Astrocyte of the hippocampus (primary cell): ENCODE measurements at regions not wholly inside any gene's neighbourhood (a gene's known extent, or its start where the extent isn't known, plus 50 kb on each side); places are given as distances from the start of the nearest gene placed in this dataset.
A peak's percentile ranks its signal among the peaks of the same experiment; 100 is the strongest.
"Not testable (repeated sequence)": the region's sequence is repeated elsewhere in the genome, so short reads cannot be mapped to it uniquely, and the experiment has no call there.

ENCODE experiments used
- DNase-seq: peaks from one replicate; pipeline ENCODE4 v3.0.0; 2011; ENCODE audit warnings: low read depth, low spot score

DNA sequence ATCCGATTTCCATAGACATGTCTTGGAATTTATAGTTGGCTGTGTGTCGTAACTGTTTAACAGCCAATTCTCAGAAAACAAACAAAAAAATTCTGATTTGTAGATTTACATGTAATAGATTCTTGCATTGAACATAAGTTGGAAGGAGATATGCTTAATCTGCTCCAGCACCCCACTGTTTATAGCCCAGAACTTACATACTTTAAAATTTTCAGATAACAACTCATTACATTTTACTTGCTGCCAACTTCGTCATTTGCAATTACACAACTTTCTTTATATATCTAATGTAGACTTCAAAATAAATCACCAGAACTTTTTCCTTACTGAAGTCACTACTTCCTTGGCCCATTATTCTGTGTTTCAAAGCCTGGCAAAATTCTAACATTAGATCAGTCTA, 472.3 kb upstream of the EYS start:
- DNase-seq = no peak

DNA sequence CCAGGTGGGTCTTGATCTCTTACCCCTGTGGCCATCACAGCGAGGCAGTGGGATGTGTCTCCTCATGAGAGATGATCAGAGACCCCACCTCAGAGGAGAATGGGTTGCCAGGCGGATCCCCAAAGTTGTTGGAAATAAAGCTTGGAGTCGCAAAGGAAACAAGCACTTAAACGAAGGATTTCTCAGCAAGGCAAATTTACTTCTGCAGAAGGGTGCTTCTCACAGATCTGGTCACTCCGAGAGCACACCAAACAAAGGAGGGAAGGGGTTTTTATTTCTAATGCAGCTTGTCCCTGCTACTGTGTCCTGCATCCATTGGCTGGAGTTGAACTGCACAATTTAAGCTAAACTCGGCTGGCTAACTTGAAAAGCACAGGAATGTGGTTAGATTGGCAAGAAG, 466.6 kb upstream of the EYS start:
- no peak for DNase-seq

DNA sequence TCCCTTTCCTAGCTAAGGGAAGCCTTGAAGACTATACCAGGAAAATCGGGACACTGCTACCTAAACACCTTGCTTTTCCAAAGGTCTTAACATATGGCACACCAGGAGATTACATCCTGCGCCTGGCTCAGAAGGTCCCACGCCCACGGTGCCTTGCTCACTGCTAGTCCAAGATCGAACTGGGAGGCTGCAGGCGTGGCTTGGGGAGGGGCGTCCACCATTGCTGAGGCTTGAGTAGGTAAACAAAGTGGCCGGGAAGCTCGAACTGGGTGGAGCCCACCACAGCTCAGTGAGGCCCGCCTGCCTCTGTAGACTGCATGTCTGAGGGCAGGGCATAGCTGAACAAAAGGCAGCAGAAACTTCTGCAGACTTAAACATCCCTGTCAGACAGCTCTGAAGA, 459.7 kb upstream of the EYS start:
- not testable (repeated sequence) for DNase-seq

DNA sequence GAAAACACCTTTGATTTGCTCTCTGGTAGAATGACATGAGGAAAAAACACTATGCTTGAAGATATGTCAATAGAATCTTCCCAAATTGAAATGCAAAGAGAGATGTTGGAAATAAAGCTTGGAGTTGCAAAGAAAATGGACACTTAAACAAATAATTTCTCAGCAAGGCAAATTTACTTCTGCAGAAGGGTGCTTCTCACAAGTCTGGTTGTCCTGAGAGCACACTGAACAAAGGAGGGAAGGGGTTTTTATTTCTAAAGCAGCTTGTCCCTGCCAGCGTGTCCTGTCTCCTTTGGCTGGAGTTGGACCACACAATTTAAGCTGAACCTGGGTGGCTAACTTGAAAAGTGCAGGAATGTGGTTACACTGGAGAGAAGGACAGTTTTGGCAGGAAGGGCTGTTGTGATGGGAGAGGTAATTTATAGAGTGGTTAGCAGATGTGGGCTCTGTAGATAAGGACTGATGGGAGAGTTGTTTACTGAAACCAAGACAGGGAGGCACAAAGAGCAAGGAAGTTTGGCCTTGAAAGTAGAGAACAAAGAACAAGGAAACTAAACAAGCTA, 454.6 kb upstream of the EYS start:
- peak; percentile 0 for DNase-seq

DNA sequence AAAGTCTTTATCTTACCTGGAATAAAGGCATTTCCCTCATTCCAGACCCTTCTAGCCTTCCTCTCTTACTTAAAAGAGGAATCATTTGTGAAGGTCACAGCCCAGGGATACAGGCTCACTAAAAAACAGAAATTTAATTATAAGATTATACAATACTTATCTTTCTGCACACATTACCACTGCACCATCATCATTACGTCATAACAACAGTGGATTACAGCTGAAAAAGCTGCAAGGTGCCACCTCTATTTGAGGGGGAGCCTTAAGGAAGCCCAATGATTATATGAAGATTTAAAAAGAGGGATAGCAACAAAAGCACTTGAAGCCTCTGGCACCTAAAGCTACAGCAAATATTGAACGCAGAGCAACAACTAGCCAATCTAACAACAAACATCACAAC, 452.9 kb upstream of the EYS start:
- DNase-seq = no peak

DNA sequence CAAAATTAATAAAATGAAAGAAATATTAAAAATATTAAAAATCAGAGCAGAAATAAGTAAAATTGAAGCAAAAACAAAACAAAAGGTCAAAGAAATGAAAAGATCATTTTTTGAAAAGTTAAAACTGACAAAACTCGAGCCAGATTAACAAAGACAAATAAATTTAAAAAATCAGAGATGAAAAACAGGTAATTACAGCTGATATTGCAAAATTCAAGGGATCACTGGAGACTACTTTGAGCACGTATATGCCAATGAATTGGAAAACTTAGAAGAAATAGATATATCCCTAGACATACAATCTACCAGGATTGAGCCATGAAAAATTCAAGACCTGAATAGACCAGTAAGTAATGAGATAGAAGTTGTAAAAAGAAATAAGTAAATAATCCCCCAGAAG, 446.2 kb upstream of the EYS start:
- DNase-seq = no peak

DNA sequence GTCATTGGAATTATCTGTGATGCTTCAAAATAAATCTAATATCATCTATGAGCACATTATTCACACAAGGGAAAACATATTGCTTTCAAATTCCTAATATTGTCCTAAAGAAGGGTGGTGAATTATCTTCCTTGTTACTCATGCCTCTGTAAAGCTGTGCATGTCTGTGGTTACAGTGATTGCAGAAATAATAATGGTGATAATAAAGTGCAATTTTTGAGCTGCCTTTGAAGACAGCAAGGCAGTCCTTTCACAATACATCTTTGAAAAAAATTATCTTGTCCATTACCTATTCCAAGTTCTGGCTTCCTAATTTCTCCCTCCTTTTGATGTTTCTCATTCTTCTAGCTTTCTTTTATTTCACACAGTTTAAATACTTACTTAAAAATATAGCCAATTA, 442.1 kb upstream of the EYS start:
- no peak for DNase-seq

DNA sequence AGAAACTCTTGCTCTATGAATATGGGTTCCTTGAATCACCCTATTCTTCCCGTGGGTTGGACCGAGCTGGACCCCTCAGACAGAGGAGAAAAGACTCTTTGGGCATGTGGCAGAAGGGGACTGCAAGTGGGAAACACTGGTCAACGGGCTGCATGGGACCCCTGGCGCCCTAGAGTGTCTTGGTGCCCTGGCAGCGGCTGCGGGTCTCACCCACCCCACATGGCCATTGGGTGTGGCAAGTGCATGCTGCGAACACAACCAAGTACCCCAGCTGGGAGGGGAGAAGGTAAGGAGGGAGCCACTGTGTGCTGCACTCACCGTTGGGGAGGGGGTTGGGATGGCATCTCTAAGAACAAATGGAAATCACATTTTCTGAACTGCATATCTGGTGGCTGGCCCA, 438.8 kb upstream of the EYS start:
- no peak for DNase-seq

DNA sequence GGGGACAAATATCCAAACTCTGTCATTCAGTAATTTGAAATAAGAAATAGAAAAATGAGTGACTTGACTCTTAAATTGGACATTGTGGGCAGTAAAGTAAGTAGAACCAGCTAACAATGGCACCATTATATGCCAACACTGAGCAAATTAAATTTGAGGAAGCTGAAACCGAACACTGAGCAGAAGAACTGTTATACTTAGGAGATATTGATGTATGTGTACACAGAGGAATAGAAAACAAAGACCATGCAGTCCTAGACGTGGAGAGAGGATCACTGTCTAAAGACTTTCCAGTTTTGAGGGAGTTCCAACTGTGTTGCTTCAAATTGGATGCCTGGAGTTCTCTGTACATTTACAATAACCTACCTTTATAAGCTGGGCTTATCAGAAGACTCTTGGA, 427.0 kb upstream of the EYS start:
- no peak for DNase-seq

DNA sequence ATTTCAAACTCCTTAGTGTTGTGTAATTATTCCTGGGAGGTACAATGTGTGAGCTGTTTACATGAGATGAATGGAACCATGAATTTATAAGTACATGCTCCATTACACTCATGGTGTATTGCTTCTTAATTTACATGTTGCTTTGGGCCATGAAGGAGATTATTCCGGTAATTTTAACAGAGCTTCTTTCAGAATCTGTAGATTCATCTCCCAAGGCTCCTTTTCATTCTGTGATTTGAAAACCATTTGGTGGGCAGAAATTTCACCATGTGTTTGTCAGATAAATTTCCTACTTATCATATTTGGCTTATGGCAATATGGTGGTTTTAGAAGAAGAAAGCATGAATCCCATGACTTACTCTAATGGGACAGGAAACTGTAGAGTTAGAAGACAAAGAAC, 421.6 kb upstream of the EYS start:
- no peak for DNase-seq

DNA sequence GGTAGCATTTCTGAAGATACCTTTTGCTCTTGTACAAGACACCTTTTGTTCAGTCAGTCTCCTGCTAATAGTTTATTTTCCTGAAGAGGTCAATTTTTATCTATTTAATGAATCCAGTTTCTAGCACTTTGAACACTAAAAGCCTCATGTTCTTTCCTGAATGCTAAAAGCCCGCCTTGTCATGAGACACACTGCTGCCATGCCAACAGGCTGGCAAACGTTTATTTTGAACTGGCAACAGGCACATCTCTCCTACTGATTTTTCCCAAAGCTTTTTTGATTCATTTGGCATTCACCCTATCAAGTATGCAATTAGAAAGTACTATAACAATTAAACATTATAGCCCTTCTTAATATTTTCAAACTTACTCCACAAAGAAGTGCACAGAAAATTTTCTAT, 421.2 kb upstream of the EYS start:
- no peak for DNase-seq

DNA sequence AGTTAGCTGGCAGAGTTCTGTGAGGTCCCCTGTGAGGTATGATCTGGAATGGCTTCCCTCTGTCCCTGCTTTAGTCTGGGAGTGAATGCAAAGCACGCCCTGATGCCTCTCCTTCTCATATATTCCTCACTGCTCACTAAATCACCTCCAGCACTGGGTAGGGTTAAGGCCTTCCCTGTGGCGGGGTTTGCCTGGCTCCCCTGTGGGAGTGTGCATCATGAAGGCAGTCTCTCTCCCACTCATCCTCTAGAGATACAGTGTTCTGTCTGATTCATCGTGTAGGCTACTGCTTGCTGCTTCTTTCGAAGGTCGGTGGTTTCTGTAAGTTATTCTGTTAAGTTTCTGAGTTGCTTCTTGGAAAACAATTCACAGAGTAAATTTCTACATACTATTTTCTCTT, 420.0 kb upstream of the EYS start:
- DNase-seq = no peak

DNA sequence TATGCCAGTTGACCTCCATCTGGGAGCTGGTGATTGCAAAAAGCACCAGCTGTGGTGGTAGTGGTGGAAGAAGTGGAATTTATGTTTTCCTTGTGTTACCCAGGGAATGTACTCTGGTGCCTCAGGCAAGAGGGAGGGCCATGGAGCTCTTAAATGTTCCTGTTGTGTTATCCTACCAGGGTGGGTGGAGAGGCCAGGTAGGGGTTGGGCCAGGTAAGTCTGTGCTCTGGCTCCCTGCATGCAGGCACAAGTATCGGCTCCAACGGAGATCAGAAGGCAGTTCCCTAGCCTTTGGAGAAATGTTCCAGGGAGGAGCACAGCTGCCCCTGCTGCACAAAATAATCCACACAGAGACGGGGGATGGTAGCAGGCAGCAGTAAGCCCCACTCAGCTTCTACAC, 419.3 kb upstream of the EYS start:
- no peak for DNase-seq

DNA sequence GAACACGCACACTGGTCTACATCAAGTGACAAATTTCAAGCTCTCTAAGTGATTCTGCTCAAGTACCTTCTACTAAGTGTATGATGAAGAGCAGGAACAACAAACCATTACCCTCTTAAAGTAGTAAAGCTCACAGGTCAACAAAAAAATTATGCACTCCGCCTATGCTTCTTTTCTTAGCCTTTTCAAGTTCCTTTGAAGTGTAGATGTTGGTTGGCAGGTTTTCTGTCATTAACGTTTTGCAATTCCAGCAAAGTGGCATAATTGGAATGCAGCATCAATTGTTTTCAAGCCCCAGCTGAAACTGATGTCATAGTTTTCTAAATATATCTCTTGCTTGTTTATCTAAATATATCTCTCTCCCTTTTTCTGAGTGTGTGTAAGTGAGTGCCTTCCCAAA, 396.9 kb upstream of the EYS start:
- DNase-seq = peak; percentile 20

DNA sequence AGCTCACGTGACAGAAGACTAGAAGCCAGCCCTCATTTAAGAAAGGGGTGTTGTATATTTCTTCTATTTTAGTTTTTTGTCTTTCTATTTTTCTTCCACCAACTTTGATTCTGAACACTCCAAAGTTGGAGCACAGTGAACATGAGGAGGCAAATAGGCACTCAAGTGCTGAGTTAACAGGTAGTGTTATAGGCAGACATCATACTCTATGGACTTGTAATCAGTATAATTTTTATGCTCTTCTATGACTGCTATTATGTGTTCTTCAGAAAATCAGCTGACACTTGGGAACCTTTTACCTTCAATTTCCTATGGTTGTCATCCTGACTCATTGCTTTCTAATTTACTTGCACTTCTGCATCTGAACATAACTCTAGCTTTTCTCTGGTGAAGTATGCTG, 396.3 kb upstream of the EYS start:
- DNase-seq = no peak

DNA sequence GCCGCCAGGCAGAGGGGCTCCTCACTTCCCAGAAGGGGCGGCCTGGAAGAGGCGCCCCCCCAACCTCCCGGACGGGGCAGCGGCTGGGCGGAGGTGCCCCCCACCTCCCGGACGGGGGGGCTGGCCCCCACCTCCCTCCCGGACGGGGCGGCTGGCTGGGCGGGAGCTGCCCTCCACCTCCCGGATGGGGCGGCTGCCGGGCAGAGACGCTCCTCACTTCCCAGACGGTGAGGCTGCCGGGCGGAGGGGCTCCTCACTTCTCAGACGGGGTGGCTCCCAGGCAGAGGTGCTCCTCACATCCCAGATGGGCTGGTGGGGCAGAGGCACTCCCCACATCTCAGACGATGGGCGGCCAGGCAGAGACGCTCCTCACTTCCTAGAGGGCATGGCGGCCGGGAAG, 389.7 kb upstream of the EYS start:
- no peak for DNase-seq

DNA sequence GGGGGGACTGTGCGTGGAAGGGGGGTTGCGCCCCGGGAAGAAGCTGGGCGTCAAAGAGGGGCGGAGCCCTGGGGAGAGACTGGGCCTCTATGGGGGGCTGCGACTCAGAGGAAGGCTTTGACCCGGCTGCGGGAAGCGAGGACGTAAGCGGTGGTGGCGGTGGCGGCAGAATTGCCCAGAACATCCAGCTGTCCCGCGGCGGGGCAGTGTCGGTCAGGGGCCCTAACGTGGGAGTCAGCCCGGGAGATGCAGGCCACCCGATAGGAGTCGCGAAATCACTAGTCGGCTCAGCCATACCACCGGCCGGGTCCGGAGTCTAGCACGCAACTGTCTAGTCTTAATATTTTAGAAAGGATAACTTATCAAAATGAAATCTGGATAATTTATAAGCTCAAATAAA, 387.6 kb upstream of the EYS start:
- DNase-seq = no peak

DNA sequence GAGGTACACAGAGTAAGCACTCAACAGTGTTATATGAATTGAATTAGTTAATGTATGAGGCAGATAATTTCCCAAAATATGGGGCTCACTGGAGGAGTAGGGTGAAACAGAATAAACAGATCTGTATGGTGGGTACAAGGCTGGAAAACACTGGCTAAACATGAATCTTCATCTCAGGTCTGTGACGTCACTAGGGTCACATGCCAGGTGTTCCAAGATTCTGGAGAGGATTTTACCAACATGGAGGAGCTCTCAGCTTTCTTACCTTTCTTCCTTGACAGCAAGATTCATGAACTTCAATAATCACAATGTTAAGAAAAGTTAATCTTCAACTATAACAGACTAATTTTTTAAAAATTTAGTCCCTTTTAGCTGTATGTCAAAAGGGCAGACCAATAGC, 385.3 kb upstream of the EYS start:
- not testable (repeated sequence) for DNase-seq

DNA sequence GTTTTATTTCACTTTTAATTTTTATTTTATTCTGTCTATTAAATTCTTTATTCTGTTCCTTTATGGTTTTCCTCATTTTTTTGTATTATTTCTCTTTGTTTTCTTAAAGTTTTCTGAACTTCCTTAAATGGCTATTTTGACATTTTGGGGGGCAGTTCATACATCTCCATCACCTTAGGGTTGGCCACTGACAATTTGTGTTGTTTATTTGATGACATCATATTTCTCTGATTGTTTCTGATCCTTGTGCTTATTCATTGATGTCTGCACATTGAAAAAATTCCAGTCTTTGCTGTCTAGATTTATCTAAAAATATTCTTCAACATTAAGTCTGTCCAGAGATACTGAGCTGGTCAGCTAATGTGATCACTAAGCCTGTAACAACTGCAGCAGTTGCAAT, 379.5 kb upstream of the EYS start:
- no peak for DNase-seq

DNA sequence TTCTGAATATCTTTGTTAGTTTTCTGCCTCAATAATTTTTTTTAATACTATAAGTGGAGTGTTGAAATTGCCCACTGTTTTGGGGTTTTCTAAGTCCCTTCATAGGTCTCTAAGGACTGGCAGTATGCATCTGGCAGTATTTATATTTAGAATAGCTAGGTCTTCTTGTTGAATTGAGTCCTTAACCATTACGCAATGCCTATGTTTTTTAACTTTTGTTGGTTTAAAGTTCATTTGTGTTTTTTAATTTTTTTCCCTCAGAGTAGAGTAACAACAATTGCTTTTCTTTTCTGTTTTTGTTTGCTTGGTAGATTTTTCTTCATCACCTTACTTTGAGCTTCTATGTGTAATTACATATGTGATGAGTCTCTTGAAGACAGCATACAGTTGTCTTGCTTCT, 375.9 kb upstream of the EYS start:
- no peak for DNase-seq

DNA sequence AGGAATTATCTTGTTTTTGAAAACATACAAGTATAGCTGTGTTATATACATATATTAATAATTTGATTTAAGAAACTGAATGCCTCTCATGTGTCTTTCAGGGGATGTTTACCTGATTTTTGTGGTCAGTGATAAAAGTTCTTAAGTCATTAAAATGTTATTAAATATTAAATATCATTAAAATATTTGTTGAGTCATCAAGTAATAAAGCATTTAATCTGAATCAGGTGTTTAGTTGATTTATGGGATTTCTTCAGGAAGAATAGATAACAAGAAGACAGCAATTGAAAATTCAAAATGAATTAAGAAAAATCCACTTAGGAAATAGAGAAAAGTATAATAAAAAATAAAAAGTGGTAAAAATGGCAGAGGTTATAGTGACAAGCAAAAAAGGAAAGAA, 361.9 kb upstream of the EYS start:
- DNase-seq = no peak

DNA sequence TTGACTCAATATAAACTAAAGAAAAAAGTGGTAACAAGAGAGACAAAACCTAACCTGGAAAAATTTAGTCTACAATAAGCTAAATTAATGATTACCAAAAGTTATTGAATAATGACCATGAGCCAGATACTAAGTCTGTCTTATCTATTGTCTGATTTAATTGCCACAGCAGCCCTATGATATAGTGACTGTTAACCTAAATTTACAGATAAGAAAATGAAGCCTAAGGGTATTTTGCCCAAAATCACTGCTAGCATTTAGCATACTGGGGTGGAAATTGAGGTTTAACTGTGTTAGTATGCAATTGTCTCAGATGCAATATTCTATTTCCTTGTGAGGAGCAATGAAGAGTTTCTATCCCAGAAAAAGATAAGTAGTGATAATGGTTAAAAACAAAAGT, 361.0 kb upstream of the EYS start:
- no peak for DNase-seq

DNA sequence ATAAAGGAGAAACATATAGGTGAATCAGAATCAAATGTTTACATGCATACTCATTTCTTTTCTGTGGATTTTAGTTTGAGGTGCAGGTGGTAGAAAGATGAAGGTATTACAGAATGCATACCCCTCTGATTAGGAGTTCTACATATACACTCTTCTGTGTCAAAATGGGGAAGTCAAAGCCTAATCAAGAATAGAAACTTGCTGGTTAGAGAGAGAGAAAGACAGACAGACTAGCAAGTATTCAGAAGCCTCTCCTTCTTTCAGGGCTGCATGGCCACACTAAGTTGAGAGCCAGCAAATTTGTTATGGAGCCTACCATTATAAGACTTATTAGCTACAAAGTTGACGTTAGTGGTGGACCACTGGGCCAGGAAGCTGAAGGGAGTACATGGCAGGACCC, 358.3 kb upstream of the EYS start:
- no peak for DNase-seq

DNA sequence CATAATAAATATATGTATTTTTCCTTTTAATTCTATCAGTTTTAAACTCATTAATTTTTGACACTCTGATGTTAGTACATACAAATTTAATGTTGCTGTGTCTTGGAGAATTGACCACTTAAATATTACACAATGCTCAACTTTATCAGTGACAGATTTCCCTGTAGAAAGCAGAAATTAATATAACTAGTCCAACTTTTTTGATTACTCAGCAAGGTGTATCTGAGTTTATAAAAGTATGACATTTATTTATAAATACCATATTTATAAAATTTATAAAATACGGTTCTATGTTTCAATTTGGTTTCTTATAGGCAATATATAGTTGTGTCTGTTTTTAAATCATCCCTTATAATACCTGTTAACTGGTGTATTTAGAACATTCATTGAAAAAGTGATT, 350.0 kb upstream of the EYS start:
- DNase-seq = no peak

DNA sequence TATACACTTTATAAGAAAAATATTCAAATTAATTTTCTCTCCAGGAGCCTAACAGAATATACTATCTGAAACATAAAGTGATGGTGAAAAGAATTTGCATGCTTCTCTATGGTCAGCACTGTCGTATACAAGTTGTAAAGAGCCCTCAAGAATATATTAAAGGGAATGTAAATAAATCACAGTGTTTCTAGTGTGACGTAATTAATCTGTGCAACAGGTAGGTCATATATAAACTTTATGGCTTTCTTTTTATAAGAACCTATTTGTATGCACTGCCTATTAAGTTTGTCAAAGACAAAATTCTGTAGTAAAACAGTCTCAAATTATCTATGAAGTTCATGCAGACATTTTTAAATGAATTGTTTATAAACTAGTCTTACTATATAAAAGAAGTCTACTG, 347.9 kb upstream of the EYS start:
- no peak for DNase-seq
